ENCODE measurements at regions not wholly inside any gene's neighbourhood (a gene's known extent, or its start where the extent isn't known, plus 50 kb on each side); places are given as distances from the start of the nearest gene placed in this dataset.
A peak's percentile ranks its signal among the peaks of the same experiment; 100 is the strongest.

- no peak for TF ChIP-seq CTCF (IDR thresholded peaks at IDR 0.05; ENCODE audit: insufficient read depth, low read length, severe bottlenecking)
- H3K36me3 ChIP-seq (ENCODE audit: control insufficient read depth, insufficient read depth, low read length) = no peaks in the 10 kb centered on the region
- H3K4me3 ChIP-seq (ENCODE audit: low read depth, low read length) = no peak overlapping the region
- FAIRE-seq (no peak), DNase-seq (ENCODE audit: low read depth) (peak; percentile 49)
- no peaks in the 10 kb centered on the region for H3K27me3 ChIP-seq (ENCODE audit: control insufficient read depth, insufficient read depth, low read length)
These were observed 61.4 kb upstream of the RTN4 start for GRCh38 chr2:55111570-55112228.

- DNase-seq (ENCODE audit: low read depth) = no peak
- H3K27me3 ChIP-seq (ENCODE audit: control insufficient read depth, insufficient read depth, low read length) = no peaks in the 10 kb centered on the region
- no peak overlapping the region for H3K4me3 ChIP-seq (ENCODE audit: low read depth, low read length)
- no peak for FAIRE-seq
- TF ChIP-seq CTCF (IDR thresholded peaks at IDR 0.05; ENCODE audit: insufficient read depth, low read length, severe bottlenecking) = no peak
- no peaks in the 10 kb centered on the region for H3K36me3 ChIP-seq (ENCODE audit: control insufficient read depth, insufficient read depth, low read length)
These were observed 60.9 kb upstream of the RTN4 start for GRCh38 chr2:55111230-55111569.

- Histone ChIP-seq H3K4me3 (ENCODE audit: low read depth, low read length) (no peak overlapping the region), H3K27me3 (ENCODE audit: control insufficient read depth, insufficient read depth, low read length) (no peaks in the 10 kb centered on the region), H3K36me3 (ENCODE audit: control insufficient read depth, insufficient read depth, low read length) (no peaks in the 10 kb centered on the region)
- DNase-seq (ENCODE audit: low read depth) = peak; percentile 56
- no peak for FAIRE-seq
- no peak for TF ChIP-seq CTCF (IDR thresholded peaks at IDR 0.05; ENCODE audit: insufficient read depth, low read length, severe bottlenecking)
These were observed 59.1 kb upstream of the RTN4 start for GRCh38 chr2:55109219-55109891.

- TF ChIP-seq CTCF (IDR thresholded peaks at IDR 0.05; ENCODE audit: insufficient read depth, low read length, severe bottlenecking) = no peak
- FAIRE-seq (no peak), DNase-seq (ENCODE audit: low read depth) (no peak)
- Histone ChIP-seq H3K36me3 (ENCODE audit: control insufficient read depth, insufficient read depth, low read length) (no peaks in the 10 kb centered on the region), H3K27me3 (ENCODE audit: control insufficient read depth, insufficient read depth, low read length) (no peaks in the 10 kb centered on the region), H3K4me3 (ENCODE audit: low read depth, low read length) (no peak overlapping the region)
These were observed 58.4 kb upstream of the RTN4 start for GRCh38 chr2:55108456-55109160.

- Histone ChIP-seq H3K27me3 (ENCODE audit: control insufficient read depth, insufficient read depth, low read length) (no peaks in the 10 kb centered on the region), H3K36me3 (ENCODE audit: control insufficient read depth, insufficient read depth, low read length) (no peaks in the 10 kb centered on the region), H3K4me3 (ENCODE audit: low read depth, low read length) (no peak overlapping the region)
- TF ChIP-seq CTCF (IDR thresholded peaks at IDR 0.05; ENCODE audit: insufficient read depth, low read length, severe bottlenecking) = no peak
- FAIRE-seq (no peak), DNase-seq (ENCODE audit: low read depth) (no peak)
These were observed 57.2 kb upstream of the RTN4 start for GRCh38 chr2:55107436-55107835.

Measured in bronchial epithelial cell (primary cell).